ENCODE measurements at regions not wholly inside any gene's neighbourhood (a gene's known extent, or its start where the extent isn't known, plus 50 kb on each side); places are given as distances from the start of the nearest gene placed in this dataset.

- Histone ChIP-seq H3K36me3 (ENCODE audit: control insufficient read depth, insufficient read depth, low read length) (peaks cover 1% of the 10 kb centered on the region), H3K4me3 (ENCODE audit: low read depth, low read length) (no peak overlapping the region), H3K27me3 (ENCODE audit: control insufficient read depth, insufficient read depth, low read length) (no peaks in the 10 kb centered on the region)
- TF ChIP-seq CTCF (IDR thresholded peaks at IDR 0.05; ENCODE audit: insufficient read depth, low read depth, low read length) = no peak
- ChIA-PET CTCF (interaction anchor here (0.8 to 5.3 kb wide), 2 partner anchors 11 to 149 kb away, joined by 3 to 40 read pairs; no protein-coding TSS in a partner anchor), POLR2A (no interaction called here)
- no peak for DNase-seq (ENCODE audit: low read depth)
Measured at GRCh38 chr16:85264752-85265151, 152.5 kb upstream of the CIBAR2 start.

GRCh38 chr16:85265161-85265784 is 153.0 kb upstream of the CIBAR2 start:
- ChIA-PET CTCF (interaction anchor here (5.3 kb wide), 1 partner anchor 12 kb away, joined by 40 read pairs; no protein-coding TSS in a partner anchor), POLR2A (no interaction called here)
- no peaks in the 10 kb centered on the region for H3K27me3 ChIP-seq (ENCODE audit: control insufficient read depth, insufficient read depth, low read length)
- no peak overlapping the region for H3K4me3 ChIP-seq (ENCODE audit: low read depth, low read length)
- H3K36me3 ChIP-seq (ENCODE audit: control insufficient read depth, insufficient read depth, low read length) = peaks cover 4% of the 10 kb centered on the region
- DNase-seq (ENCODE audit: low read depth) = no peak
- TF ChIP-seq CTCF (IDR thresholded peaks at IDR 0.05; ENCODE audit: insufficient read depth, low read depth, low read length) = no peak

DNA sequence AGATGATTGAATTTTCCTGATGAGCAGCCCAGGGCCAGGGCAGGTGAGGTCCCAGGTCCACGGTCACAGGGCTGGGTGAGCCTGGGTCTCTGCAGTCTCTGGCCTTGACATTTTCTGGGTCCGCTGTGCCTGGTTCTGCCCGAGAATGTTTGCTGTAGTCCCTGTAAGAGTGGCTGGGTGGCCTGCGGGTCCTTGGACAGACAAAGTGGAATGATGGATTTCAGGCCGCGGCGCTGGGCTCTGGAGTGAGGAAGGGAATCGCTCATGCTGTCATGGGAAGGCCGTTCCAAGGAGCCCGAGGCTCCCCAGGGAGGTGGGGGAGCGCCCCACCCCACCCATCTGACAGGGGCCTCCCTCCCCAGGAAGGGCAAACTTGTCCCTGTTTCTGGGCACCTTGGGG is 153.5 kb upstream of the CIBAR2 start:
- Histone ChIP-seq H3K27me3 (ENCODE audit: control insufficient read depth, insufficient read depth, low read length) (no peaks in the 10 kb centered on the region), H3K4me3 (ENCODE audit: low read depth, low read length) (no peak overlapping the region), H3K36me3 (ENCODE audit: control insufficient read depth, insufficient read depth, low read length) (peaks cover 4% of the 10 kb centered on the region)
- TF ChIP-seq CTCF (IDR thresholded peaks at IDR 0.05; ENCODE audit: insufficient read depth, low read depth, low read length) = no peak
- ChIA-PET POLR2A (no interaction called here), CTCF (interaction anchor here (2.9 kb wide), 1 partner anchor 13 kb away, joined by 27 read pairs; no protein-coding TSS in a partner anchor)
- no peak for DNase-seq (ENCODE audit: low read depth)

DNA sequence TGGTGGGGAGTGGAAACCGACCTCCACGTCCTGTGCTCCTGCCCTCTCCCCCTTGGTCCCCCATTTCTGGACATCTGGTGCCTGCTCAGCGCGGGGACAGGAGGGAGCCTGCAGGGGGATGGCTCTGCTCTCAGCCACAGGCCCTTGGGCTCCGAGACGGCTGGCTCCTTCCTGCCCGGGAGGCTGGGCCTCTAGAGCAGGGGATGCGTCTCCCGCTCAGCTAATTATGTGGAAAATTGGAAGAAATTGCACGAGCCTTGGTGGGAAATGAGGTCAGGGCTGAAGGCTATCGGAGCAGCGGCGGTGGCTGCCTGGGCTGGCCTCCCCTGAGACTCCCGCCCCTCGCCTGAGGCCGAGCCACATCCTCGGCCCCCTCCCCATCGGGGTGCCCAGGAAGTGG is 154.6 kb upstream of the CIBAR2 start:
- ChIA-PET CTCF (interaction anchor here (0.6 to 2.9 kb wide), 6 partner anchors 9 to 152 kb away, joined by 3 to 27 read pairs (median 4); no protein-coding TSS in a partner anchor), POLR2A (no interaction called here)
- Histone ChIP-seq H3K27me3 (ENCODE audit: control insufficient read depth, insufficient read depth, low read length) (no peaks in the 10 kb centered on the region), H3K36me3 (ENCODE audit: control insufficient read depth, insufficient read depth, low read length) (peaks cover 4% of the 10 kb centered on the region), H3K4me3 (ENCODE audit: low read depth, low read length) (no peak overlapping the region)
- DNase-seq (ENCODE audit: low read depth) = no peak
- no peak for TF ChIP-seq CTCF (IDR thresholded peaks at IDR 0.05; ENCODE audit: insufficient read depth, low read depth, low read length)

DNA sequence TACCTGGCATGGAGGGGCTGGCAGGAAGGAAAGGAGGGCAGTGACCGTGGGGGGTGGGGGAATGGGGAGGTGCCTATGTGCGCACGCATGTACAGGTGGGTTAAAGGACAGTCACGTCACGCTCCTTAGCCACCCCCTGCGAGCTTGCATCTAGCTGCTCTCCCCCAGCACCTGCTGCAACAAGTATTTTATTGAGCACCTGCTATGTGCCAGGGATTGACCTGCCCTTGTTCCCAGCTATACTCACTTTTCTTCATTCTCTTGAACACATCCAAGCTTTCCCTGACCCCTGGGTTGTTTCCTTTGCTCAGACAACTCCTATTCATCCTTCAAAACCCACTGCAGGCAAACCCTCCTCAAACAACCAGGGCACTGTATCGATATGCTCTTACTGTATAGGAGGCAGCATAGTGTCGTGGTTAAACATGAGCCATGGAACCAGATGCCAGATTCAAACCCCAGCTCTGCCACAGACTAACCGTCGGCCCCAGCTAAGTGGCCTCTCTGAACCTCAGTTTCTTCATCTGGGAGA is 155.2 kb upstream of the CIBAR2 start:
- Histone ChIP-seq H3K4me3 (ENCODE audit: low read depth, low read length) (no peak overlapping the region), H3K27me3 (ENCODE audit: control insufficient read depth, insufficient read depth, low read length) (no peaks in the 10 kb centered on the region), H3K36me3 (ENCODE audit: control insufficient read depth, insufficient read depth, low read length) (peaks cover 4% of the 10 kb centered on the region)
- TF ChIP-seq CTCF (IDR thresholded peaks at IDR 0.05; ENCODE audit: insufficient read depth, low read depth, low read length) = no peak
- no peak for DNase-seq (ENCODE audit: low read depth)
- ChIA-PET POLR2A (no interaction called here), CTCF (interaction anchor here (0.6 to 2.9 kb wide), 4 partner anchors 8 to 29 kb away, joined by 4 to 27 read pairs (median 6); no protein-coding TSS in a partner anchor)

All from BJ (cell line).